ENCODE measurements at regions not wholly inside any gene's neighbourhood (a gene's known extent, or its start where the extent isn't known, plus 50 kb on each side); places are given as distances from the start of the nearest gene placed in this dataset.

DNA sequence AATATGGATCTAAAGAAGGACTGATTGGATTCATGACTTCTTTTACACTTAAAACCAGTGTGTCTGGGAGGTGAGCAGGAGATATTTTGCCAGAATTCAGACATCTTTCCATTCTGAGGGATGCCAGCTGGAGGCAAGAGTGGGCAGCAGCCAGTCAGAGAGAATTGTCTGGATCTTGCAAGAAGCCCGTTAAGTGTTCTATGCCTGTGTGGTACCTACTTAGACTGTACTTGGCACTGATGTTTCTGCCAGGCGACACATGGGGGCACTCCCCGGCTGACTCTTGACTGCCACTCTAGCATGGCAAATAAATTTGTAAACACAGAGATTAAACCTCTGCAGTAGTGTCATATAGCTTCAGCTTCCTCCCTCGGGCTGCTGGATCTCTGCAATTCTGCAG, 247.7 kb downstream of the UTP18 start:
- no peak overlapping the region for H3K4me3 ChIP-seq (ENCODE audit: low read depth, low read length)
- DNase-seq (ENCODE audit: low read depth), result no peak
- TF ChIP-seq, protein P1, sequence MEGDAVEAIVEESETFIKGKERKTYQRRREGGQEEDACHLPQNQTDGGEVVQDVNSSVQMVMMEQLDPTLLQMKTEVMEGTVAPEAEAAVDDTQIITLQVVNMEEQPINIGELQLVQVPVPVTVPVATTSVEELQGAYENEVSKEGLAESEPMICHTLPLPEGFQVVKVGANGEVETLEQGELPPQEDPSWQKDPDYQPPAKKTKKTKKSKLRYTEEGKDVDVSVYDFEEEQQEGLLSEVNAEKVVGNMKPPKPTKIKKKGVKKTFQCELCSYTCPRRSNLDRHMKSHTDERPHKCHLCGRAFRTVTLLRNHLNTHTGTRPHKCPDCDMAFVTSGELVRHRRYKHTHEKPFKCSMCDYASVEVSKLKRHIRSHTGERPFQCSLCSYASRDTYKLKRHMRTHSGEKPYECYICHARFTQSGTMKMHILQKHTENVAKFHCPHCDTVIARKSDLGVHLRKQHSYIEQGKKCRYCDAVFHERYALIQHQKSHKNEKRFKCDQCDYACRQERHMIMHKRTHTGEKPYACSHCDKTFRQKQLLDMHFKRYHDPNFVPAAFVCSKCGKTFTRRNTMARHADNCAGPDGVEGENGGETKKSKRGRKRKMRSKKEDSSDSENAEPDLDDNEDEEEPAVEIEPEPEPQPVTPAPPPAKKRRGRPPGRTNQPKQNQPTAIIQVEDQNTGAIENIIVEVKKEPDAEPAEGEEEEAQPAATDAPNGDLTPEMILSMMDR (IDR thresholded peaks at IDR 0.05; ENCODE audit: insufficient read depth, low read depth, low read length), result no peak

DNA sequence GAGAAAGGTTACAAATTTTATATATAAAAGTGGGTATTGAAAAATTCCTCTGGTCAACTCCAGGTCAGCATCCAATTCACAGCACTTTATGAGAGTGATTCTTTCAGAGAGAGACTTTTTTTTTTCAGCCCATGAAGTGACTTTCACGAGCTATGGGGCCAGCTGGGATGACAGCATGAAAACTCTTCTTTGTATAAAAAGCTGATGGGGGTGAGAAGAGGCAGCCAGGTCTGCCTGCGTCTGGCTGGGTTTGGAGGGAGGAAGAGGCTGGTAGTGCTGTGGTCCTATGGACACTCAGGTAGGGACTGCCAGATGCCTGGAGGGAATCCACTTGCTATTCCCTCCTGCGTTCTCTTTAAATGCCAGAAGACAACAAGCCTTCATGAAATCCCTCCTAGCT, 250.6 kb downstream of the UTP18 start:
- TF ChIP-seq, protein P1 (IDR thresholded peaks at IDR 0.05; ENCODE audit: insufficient read depth, low read depth, low read length), result no peak
- DNase-seq (ENCODE audit: low read depth), result no peak
- H3K4me3 ChIP-seq (ENCODE audit: low read depth, low read length), result no peak overlapping the region

DNA sequence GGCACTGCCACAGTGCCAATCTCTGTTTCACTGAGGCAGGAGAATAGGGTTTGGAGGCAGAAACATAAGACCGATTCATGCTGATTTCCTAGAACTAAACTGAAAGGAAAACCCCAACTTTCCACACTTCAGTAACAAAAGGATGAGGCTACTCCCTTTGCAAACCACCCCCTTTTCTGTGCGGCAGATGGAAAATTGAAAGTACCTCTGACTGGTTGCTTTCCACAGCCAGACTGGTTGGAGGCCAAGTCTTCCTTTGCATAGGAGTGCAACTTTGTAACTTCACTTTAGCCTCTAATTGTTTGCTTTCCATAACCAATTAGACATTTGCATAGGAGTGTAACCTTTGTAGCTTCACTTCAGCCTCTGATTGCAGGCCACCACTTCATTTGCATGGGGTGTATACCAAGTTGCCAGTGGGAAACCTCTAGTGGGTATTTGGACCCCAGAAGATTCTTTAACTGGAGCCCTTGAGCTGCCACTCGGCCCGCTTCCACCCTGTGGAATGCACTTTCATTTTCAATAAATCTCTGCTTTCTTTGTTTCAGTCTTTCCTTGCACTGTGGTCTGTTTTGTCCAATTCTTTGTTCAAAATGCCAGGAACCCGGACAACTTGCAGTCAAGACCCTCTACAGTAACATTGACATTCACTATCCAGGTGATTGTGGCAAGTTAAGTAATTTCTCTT, 252.0 kb downstream of the UTP18 start:
- no peak for DNase-seq (ENCODE audit: low read depth)
- TF ChIP-seq, protein P1 (IDR thresholded peaks at IDR 0.05; ENCODE audit: insufficient read depth, low read depth, low read length), result no peak
- no peak overlapping the region for H3K4me3 ChIP-seq (ENCODE audit: low read depth, low read length)

DNA sequence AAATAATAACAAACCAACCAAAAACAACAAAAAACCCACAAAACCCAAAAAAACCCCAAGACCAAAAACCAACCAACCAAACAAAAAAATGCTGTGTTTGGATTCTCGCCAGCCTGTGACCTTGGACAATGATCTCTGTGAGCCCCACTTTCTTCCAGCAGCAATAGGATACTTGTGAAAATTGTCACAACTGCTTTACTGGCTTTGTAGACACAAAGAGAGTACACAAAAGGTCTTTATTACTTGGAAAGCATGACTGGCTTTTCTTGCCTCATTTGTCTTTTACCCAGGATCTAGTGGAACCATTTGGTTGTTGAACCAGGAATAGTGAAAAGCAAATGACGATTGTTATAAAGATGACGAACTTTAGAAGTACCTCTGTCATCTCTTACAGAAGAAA, 256.6 kb downstream of the UTP18 start:
- no peak overlapping the region for H3K4me3 ChIP-seq (ENCODE audit: low read depth, low read length)
- DNase-seq (ENCODE audit: low read depth), result no peak
- TF ChIP-seq, protein P1 (IDR thresholded peaks at IDR 0.05; ENCODE audit: insufficient read depth, low read depth, low read length), result no peak

DNA sequence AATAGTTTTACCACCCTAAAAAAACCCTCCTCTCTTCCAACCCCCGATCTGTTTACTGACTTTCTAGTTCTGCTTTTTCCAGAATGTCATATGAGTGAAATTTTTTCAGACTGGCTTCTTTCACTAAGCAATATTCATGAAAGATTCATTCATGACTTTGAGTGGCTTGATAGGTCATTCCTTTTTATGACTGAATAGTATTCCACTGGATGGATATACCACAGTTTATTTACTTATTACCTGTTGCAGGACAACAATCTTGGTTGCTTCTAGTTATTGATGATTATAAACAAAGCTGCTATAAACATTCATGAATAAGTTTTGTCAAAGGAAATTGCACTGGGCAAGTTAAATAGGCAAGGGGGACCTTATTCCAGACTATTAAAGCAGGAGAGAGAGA, 264.2 kb downstream of the UTP18 start:
- TF ChIP-seq, protein P1 (IDR thresholded peaks at IDR 0.05; ENCODE audit: insufficient read depth, low read depth, low read length), result no peak
- H3K4me3 ChIP-seq (ENCODE audit: low read depth, low read length), result no peak overlapping the region
- DNase-seq (ENCODE audit: low read depth), result no peak

DNA sequence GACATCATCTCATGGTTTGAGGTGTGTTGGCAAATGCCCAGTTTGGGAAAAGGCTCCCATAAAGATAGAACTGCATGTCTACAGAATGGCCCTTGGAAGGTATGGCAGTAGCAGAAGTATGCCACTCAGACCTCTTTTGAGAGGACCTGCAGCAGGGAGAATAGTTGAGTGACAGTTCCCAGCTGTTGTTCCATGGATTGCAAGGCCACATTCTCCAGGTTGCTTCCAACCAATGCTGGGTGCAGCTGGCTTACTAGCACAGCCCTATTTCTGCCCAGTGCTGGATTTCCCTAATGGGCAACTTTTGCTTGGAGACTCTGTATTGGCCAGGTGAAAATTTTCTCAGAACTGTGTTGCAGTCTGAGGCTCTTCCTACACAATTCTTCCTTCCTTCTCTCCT, 266.2 kb downstream of the UTP18 start:
- TF ChIP-seq, protein P1 (IDR thresholded peaks at IDR 0.05; ENCODE audit: insufficient read depth, low read depth, low read length), result no peak
- no peak overlapping the region for H3K4me3 ChIP-seq (ENCODE audit: low read depth, low read length)
- DNase-seq (ENCODE audit: low read depth), result no peak
